ENCODE measurements at regions not wholly inside any gene's neighbourhood (a gene's known extent, or its start where the extent isn't known, plus 50 kb on each side); places are given as distances from the start of the nearest gene placed in this dataset.

- H3K4me3 Mint-ChIP-seq, result no peak overlapping the region
- no peaks in the 10 kb centered on the region for H3K4me1 Mint-ChIP-seq (ENCODE audit: low read depth)
- DNase-seq (ENCODE audit: low spot score), result no peak
- no peaks in the 10 kb centered on the region for H3K27me3 Mint-ChIP-seq (ENCODE audit: insufficient read depth)
- peaks cover 3% of the 10 kb centered on the region for H3K9me3 Mint-ChIP-seq
- intact Hi-C loops (cut with micrococcal nuclease), result no loop called here
- no peaks in the 10 kb centered on the region for H3K36me3 Mint-ChIP-seq (ENCODE audit: low read depth)
- H3K27ac Mint-ChIP-seq, result no peak overlapping the region
Observed at GRCh38 chr12:127307528-127307927, 959.4 kb upstream of the TMEM132C start.

- Mint-ChIP-seq H3K27ac (no peak overlapping the region), H3K27me3 (ENCODE audit: insufficient read depth) (no peaks in the 10 kb centered on the region), H3K9me3 (peaks cover 3% of the 10 kb centered on the region), H3K4me1 (ENCODE audit: low read depth) (no peaks in the 10 kb centered on the region), H3K4me3 (no peak overlapping the region), H3K36me3 (ENCODE audit: low read depth) (no peaks in the 10 kb centered on the region)
- no peak for DNase-seq (ENCODE audit: low spot score)
- intact Hi-C loops (cut with micrococcal nuclease), result no loop called here
Observed at GRCh38 chr12:127308148-127308547, 958.8 kb upstream of the TMEM132C start.

DNA sequence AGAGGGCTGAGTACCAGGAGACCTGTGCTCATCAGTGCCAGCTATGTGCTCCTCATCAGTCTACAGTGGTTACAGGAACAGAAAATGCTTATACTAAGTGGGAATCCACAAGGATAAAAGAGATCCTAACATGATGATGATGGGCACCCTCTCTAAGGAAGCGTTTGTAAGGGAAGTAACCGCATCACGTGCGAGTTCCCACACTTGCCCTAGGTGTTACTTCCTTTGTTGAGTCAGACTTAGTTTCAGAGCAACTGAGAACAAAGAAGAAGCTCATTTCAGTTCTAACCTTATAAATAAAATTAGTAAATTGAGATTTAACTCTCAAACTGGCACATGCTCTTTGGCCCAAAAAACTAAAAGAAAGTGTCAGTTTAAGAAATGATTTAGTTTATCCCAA lies 956.4 kb upstream of the TMEM132C start:
- no peaks in the 10 kb centered on the region for H3K4me1 Mint-ChIP-seq (ENCODE audit: low read depth)
- no peak overlapping the region for H3K27ac Mint-ChIP-seq
- H3K9me3 Mint-ChIP-seq, result peaks cover 10% of the 10 kb centered on the region
- H3K27me3 Mint-ChIP-seq (ENCODE audit: insufficient read depth), result no peaks in the 10 kb centered on the region
- intact Hi-C loops (cut with micrococcal nuclease), result no loop called here
- no peaks in the 10 kb centered on the region for H3K36me3 Mint-ChIP-seq (ENCODE audit: low read depth)
- no peak overlapping the region for H3K4me3 Mint-ChIP-seq
- DNase-seq (ENCODE audit: low spot score), result no peak

DNA sequence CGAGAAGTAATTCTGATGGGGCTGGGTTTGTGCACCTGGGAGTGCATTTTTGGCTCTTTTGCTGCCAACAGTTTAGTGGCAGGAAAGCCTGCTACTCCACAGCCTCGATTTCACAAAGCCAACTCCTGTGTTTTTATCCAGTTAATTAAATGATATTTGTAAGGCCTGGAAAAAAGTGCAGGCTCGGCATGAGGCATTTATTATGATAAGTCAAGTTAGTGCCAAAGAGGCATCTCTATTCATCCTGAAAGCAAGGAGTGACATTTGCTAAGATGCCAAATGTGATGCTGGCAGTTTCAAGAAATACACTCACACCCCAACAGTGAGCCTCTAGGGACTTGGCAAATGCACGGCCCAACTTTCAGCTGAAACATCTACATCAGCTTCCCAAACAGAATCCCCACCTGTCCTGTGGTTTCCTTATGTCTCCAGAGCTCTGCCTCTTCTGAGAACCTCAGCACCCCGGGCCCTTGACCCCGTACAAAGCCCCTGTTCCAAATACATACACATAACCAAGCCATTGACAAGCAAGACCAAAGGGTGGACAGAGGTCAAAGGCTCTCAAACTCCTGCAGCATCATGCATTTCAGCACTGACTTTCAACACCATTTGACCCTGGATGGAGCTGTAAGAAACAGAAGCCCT lies 955.1 kb upstream of the TMEM132C start:
- Mint-ChIP-seq H3K4me1 (ENCODE audit: low read depth) (no peaks in the 10 kb centered on the region), H3K9me3 (peaks cover 10% of the 10 kb centered on the region), H3K4me3 (no peak overlapping the region), H3K27ac (no peak overlapping the region), H3K36me3 (ENCODE audit: low read depth) (no peaks in the 10 kb centered on the region), H3K27me3 (ENCODE audit: insufficient read depth) (no peaks in the 10 kb centered on the region)
- DNase-seq (ENCODE audit: low spot score), result no peak
- intact Hi-C loops (cut with micrococcal nuclease), result no loop called here

DNA sequence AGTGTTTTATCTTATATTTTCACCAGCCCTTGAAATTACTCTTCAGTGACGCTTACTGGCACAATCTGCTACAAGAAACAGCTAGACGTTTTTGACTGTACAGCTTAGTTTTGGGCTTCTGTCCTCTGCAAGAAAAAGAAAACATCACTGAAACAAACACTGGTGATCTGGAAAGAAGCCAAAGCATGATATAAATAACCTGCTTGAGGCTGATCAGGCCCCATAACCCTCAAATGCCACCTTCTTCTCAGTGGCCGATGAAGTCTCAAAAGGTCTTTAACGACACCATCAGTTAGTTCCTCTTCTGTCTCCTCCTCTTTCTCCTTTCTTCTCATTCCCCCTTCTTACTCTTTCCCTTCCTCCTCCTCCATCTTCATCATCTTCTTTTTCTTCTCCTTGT lies 942.3 kb upstream of the TMEM132C start:
- Mint-ChIP-seq H3K27ac (no peak overlapping the region), H3K9me3 (no peaks in the 10 kb centered on the region), H3K36me3 (ENCODE audit: low read depth) (no peaks in the 10 kb centered on the region), H3K4me3 (no peak overlapping the region), H3K27me3 (ENCODE audit: insufficient read depth) (peaks cover 3% of the 10 kb centered on the region), H3K4me1 (ENCODE audit: low read depth) (no peaks in the 10 kb centered on the region)
- intact Hi-C loops (cut with micrococcal nuclease), result no loop called here
- DNase-seq (ENCODE audit: low spot score), result no peak

DNA sequence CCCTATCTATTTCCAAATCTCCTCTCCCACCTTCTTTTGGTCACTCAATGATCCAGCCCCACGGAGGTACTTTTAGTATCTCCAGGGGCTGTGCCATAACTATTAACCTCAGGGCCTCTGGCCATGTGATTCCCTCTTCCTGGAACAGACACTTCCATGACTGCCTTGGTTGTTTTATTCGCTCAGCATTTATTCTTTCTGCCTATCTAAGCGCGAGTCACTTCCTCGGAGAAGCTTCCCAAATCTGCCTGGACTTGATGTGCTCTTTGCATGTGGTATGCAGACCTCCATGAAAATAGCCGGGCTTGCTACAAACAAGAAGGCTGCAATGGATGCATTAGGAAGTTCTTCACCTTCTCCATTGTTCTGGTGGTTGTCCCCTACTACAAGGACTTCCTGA lies 939.0 kb upstream of the TMEM132C start:
- no peak for DNase-seq (ENCODE audit: low spot score)
- no peaks in the 10 kb centered on the region for H3K27me3 Mint-ChIP-seq (ENCODE audit: insufficient read depth)
- H3K4me3 Mint-ChIP-seq, result no peak overlapping the region
- no peaks in the 10 kb centered on the region for H3K9me3 Mint-ChIP-seq
- H3K27ac Mint-ChIP-seq, result no peak overlapping the region
- H3K36me3 Mint-ChIP-seq (ENCODE audit: low read depth), result no peaks in the 10 kb centered on the region
- intact Hi-C loops (cut with micrococcal nuclease), result no loop called here
- H3K4me1 Mint-ChIP-seq (ENCODE audit: low read depth), result no peaks in the 10 kb centered on the region

DNA sequence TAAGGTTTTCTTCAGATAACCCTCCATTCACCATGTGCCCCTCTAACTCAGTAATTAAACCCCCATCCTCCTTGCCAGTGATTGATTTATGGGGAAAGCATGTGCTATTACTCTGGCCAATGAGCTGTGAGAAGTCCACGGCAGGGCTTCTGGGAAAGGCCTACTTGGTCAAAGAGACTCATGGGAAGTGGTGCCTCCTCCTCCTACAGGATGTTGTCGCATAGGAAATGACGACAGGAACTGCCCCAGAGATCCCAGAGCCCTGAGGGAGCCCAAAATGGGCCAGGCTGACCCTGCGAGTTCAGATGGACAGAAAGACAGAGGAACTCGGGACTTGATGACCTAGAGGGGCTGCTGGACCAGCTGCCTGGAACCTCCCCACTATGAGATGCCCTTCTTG lies 938.1 kb upstream of the TMEM132C start:
- intact Hi-C loops (cut with micrococcal nuclease), result no loop called here
- Mint-ChIP-seq H3K27ac (no peak overlapping the region), H3K27me3 (ENCODE audit: insufficient read depth) (no peaks in the 10 kb centered on the region), H3K4me1 (ENCODE audit: low read depth) (no peaks in the 10 kb centered on the region), H3K36me3 (ENCODE audit: low read depth) (no peaks in the 10 kb centered on the region), H3K4me3 (no peak overlapping the region), H3K9me3 (no peaks in the 10 kb centered on the region)
- no peak for DNase-seq (ENCODE audit: low spot score)

DNA sequence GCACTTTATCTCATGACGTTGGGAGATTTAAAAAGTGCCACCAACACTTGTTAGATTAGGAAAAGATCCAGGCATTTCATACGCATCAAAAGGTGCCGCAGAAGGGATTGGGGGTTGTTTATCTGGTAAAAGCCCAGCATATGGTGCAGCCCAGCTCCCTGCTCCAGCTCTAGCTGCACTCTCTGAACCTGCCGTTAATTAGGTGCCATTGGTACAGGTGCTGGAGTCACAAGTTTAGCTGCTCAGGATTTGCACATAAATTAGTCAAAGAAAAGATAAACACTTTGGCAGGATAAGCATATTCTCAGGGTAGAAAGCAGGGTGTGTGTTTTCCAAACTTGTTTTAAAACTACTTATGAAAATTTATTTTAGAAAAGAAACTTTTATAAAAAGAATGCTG lies 932.6 kb upstream of the TMEM132C start:
- Mint-ChIP-seq H3K9me3 (no peaks in the 10 kb centered on the region), H3K27ac (no peak overlapping the region), H3K4me1 (ENCODE audit: low read depth) (no peaks in the 10 kb centered on the region), H3K36me3 (ENCODE audit: low read depth) (no peaks in the 10 kb centered on the region), H3K4me3 (no peak overlapping the region), H3K27me3 (ENCODE audit: insufficient read depth) (no peaks in the 10 kb centered on the region)
- intact Hi-C loops (cut with micrococcal nuclease), result no loop called here
- DNase-seq (ENCODE audit: low spot score), result no peak

- Mint-ChIP-seq H3K4me1 (ENCODE audit: low read depth) (no peaks in the 10 kb centered on the region), H3K27ac (no peak overlapping the region), H3K36me3 (ENCODE audit: low read depth) (no peaks in the 10 kb centered on the region), H3K4me3 (no peak overlapping the region), H3K9me3 (no peaks in the 10 kb centered on the region), H3K27me3 (ENCODE audit: insufficient read depth) (no peaks in the 10 kb centered on the region)
- intact Hi-C loops (cut with micrococcal nuclease), result no loop called here
- no peak for DNase-seq (ENCODE audit: low spot score)
Observed at GRCh38 chr12:127334912-127335644, 931.9 kb upstream of the TMEM132C start.

DNA sequence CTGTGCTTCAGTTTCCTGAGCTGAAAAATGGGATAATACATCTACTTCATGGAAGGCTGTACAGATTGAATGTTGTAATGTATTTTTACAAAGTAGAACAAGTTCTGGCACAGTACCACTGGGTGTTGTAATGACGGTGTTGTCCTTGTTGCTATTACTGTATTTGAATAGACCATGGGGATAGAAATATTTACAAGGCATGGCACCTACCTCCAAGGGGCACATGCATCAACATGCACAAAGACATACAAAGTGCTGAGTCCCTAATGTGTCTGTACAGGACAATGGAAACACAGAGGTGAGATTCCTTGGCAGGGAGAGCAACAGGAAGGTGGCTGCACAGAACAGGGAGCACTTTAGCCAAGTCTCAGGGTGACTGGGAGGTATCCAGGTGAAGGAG lies 930.6 kb upstream of the TMEM132C start:
- no peak overlapping the region for H3K4me3 Mint-ChIP-seq
- DNase-seq (ENCODE audit: low spot score), result no peak
- no peaks in the 10 kb centered on the region for H3K27me3 Mint-ChIP-seq (ENCODE audit: insufficient read depth)
- intact Hi-C loops (cut with micrococcal nuclease), result no loop called here
- no peaks in the 10 kb centered on the region for H3K36me3 Mint-ChIP-seq (ENCODE audit: low read depth)
- no peaks in the 10 kb centered on the region for H3K9me3 Mint-ChIP-seq
- H3K4me1 Mint-ChIP-seq (ENCODE audit: low read depth), result no peaks in the 10 kb centered on the region
- no peak overlapping the region for H3K27ac Mint-ChIP-seq

GRCh38 chr12:127339065-127339464 lies 927.9 kb upstream of the TMEM132C start:
- H3K27ac Mint-ChIP-seq, result no peak overlapping the region
- H3K9me3 Mint-ChIP-seq, result no peaks in the 10 kb centered on the region
- intact Hi-C loops (cut with micrococcal nuclease), result no loop called here
- H3K27me3 Mint-ChIP-seq (ENCODE audit: insufficient read depth), result no peaks in the 10 kb centered on the region
- H3K4me1 Mint-ChIP-seq (ENCODE audit: low read depth), result no peaks in the 10 kb centered on the region
- no peak overlapping the region for H3K4me3 Mint-ChIP-seq
- H3K36me3 Mint-ChIP-seq (ENCODE audit: low read depth), result no peaks in the 10 kb centered on the region
- no peak for DNase-seq (ENCODE audit: low spot score)

DNA sequence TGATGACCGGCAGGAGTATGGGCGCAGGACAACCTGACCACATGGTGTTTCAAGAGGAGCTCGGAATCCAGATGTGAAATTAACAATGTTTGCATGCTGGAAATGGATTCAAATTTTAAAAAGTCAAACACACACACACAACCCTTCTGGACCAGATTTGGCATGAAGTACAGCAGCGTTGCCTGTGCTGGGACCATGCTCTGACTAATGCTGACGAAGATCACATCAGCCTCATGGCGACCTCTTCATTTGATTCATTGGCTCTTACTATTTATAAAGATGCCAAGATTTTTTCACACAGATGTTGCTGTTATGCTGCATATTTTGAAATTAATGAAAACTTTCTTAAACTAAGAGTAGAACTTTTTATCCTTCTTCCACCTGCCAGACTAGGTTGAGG lies 926.6 kb upstream of the TMEM132C start:
- H3K4me3 Mint-ChIP-seq, result no peak overlapping the region
- H3K36me3 Mint-ChIP-seq (ENCODE audit: low read depth), result no peaks in the 10 kb centered on the region
- H3K27ac Mint-ChIP-seq, result no peak overlapping the region
- H3K4me1 Mint-ChIP-seq (ENCODE audit: low read depth), result no peaks in the 10 kb centered on the region
- no peaks in the 10 kb centered on the region for H3K27me3 Mint-ChIP-seq (ENCODE audit: insufficient read depth)
- DNase-seq (ENCODE audit: low spot score), result no peak
- no peaks in the 10 kb centered on the region for H3K9me3 Mint-ChIP-seq
- intact Hi-C loops (cut with micrococcal nuclease), result no loop called here

DNA sequence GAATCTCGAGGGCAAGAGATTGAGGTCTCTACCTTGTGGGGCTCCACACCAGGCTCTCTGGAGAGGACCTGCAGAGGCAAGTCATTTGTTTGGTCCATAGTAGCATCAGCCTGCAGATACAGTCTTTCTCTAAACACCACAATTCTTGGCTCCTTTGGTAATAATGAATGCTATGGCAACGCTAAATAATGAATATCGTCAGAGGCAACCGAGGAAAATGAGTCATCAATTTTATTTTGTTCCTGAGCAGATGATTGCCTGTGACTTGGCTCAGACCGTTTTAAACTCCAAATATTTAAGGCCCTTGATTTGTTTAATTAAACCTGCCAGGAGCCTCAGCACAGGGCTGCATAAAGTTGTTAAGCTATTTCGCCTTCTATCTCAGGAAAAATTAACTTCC lies 924.1 kb upstream of the TMEM132C start:
- Mint-ChIP-seq H3K4me1 (ENCODE audit: low read depth) (no peaks in the 10 kb centered on the region), H3K27me3 (ENCODE audit: insufficient read depth) (no peaks in the 10 kb centered on the region), H3K4me3 (no peak overlapping the region), H3K36me3 (ENCODE audit: low read depth) (no peaks in the 10 kb centered on the region), H3K9me3 (peaks cover 8% of the 10 kb centered on the region), H3K27ac (no peak overlapping the region)
- intact Hi-C loops (cut with micrococcal nuclease), result no loop called here
- no peak for DNase-seq (ENCODE audit: low spot score)

- no peak for DNase-seq (ENCODE audit: low spot score)
- Mint-ChIP-seq H3K27ac (no peak overlapping the region), H3K4me1 (ENCODE audit: low read depth) (no peaks in the 10 kb centered on the region), H3K4me3 (no peak overlapping the region), H3K36me3 (ENCODE audit: low read depth) (no peaks in the 10 kb centered on the region), H3K9me3 (peaks cover 8% of the 10 kb centered on the region), H3K27me3 (ENCODE audit: insufficient read depth) (no peaks in the 10 kb centered on the region)
- intact Hi-C loops (cut with micrococcal nuclease), result no loop called here
Observed at GRCh38 chr12:127343940-127344339, 923.0 kb upstream of the TMEM132C start.
